ENCODE measurements at regions not wholly inside any gene's neighbourhood (a gene's known extent, or its start where the extent isn't known, plus 50 kb on each side); places are given as distances from the start of the nearest gene placed in this dataset.

- Histone ChIP-seq H4K20me1 (ENCODE audit: control insufficient read depth, insufficient read depth, insufficient read length) (no peaks in the 10 kb centered on the region), H2BK20ac (ENCODE audit: low read depth, low read length, poor library complexity, severe bottlenecking) (no peak overlapping the region), H2BK15ac (ENCODE audit: low read depth, low read length) (no peak overlapping the region), H3T11ph (ENCODE audit: low read length) (no peak overlapping the region), H4K5ac (ENCODE audit: insufficient read length, low read depth, low read length) (no peak overlapping the region), H3K14ac (ENCODE audit: insufficient read depth, low read length) (no peak overlapping the region), H2AK5ac (ENCODE audit: insufficient read length, low read length) (no peak overlapping the region), H3K79me2 (ENCODE audit: insufficient read depth, low read length) (no peaks in the 10 kb centered on the region), H2BK12ac (ENCODE audit: insufficient read length, low read depth, low read length) (no peak overlapping the region), H2BK5ac (ENCODE audit: insufficient read length, low read length) (no peak overlapping the region), H4K91ac (ENCODE audit: insufficient read length, low read depth, low read length) (no peak overlapping the region), H3K4me1 (ENCODE audit: insufficient read depth, low read length) (no peaks in the 10 kb centered on the region), H3K4me2 (ENCODE audit: insufficient read depth, insufficient read length, low read length) (no peak overlapping the region), H4K8ac (replicated peaks; ENCODE audit: insufficient read length, low read depth, low read length) (no peak overlapping the region), H3K79me1 (ENCODE audit: insufficient read depth, low read depth, low read length, poor library complexity, severe bottlenecking) (no peaks in the 10 kb centered on the region), H3K9me3 (ENCODE audit: control insufficient read depth, low read depth, low read length) (no peaks in the 10 kb centered on the region), H3K9ac (ENCODE audit: extremely low read depth, insufficient read length, low read length) (no peak overlapping the region), H3K27me3 (ENCODE audit: insufficient read depth, low read length) (no peaks in the 10 kb centered on the region), H3K27ac (ENCODE audit: insufficient read length, low read depth, low read length) (no peak overlapping the region), H3K18ac (ENCODE audit: insufficient read length, low read depth, low read length) (no peak overlapping the region), H3K23me2 (ENCODE audit: insufficient read length, low read depth, low read length, poor library complexity, severe bottlenecking) (no peaks in the 10 kb centered on the region), H3K4ac (ENCODE audit: low read depth, low read length) (no peak overlapping the region), H3K56ac (ENCODE audit: insufficient read length, low read depth, low read length) (no peak overlapping the region), H2AFZ (ENCODE audit: low read length) (no peak overlapping the region), H2BK120ac (ENCODE audit: low read depth, low read length, poor library complexity, severe bottlenecking) (no peak overlapping the region), H3K23ac (ENCODE audit: insufficient read length, low read depth, low read length) (no peak overlapping the region)
- Mint-ChIP-seq H3K4me3 (no peak overlapping the region), H3K36me3 (ENCODE audit: insufficient read depth in 1 of 3, low read depth in 3 of 3) (peaks cover 6 to 9% (median 7%) of the 10 kb centered on the region in 3 experiments; a peak in 6 of 7 replicates), H3K27me3 (ENCODE audit: low read depth) (no peaks in the 10 kb centered on the region), H3K9me3 (peaks cover 8 to 17% of the 10 kb centered on the region in 2 experiments), H3K4me1 (peaks cover 0 to 3% of the 10 kb centered on the region in 2 experiments; a peak in 2 of 4 replicates), H3K27ac (no peak overlapping the region)
- TF ChIP-seq CTCF (conservative IDR thresholded peaks at IDR 0.05): no peak
- no CpG with 5 or more reads among the region's 5 CpGs for WGBS (ENCODE audit: extremely low coverage, insufficient read length, low lambda C conversion rate)
- DNase-seq: no peak
Measured at GRCh38 chr4:23392860-23393458, 496.9 kb downstream of the PPARGC1A start.
